Panc1 (cell line): ENCODE measurements at regions not wholly inside any gene's neighbourhood (a gene's known extent, or its start where the extent isn't known, plus 50 kb on each side); places are given as distances from the start of the nearest gene placed in this dataset.

Experiments used
- ATAC-seq: fragments of 200-7000 bp; cut with Tn5 transposase; 2 replicates; pipeline ENCODE4 v1.9.1; 2020; ENCODE audit warnings: mild to moderate bottlenecking, moderate library complexity
- BruUV-seq: library from RNA; stranded (reverse); fragments of 400-500 nt; replicated peaks from 2 replicates; lab custom pipeline; 2021; lab: Mats Ljungman, UMichigan
- CTCF ChIA-PET: fragments of 300-600 bp; sonication (Branson Sonifier 250); formaldehyde crosslinking; loops from one replicate; lab custom pipeline; 2022; ENCODE audit warnings: antibody characterized with exemption; lab: Charles Lee
- POLR2A ChIA-PET: fragments of 300-600 bp; sonication (Branson Sonifier 250); formaldehyde crosslinking; loops from one replicate; lab custom pipeline; 2022; ENCODE audit warnings: antibody characterized with exemption; lab: Charles Lee
- DNase-seq: peaks from one replicate; pipeline ENCODE4 v3.0.0-alpha.2; 2010; ENCODE audit warnings: low read depth, low spot score
- H3K27ac ChIP-seq: 2 replicates; pipeline ENCODE4 v1.5.1; 2011; ENCODE audit warnings: mild to moderate bottlenecking, low read length, inconsistent platforms
- H3K27me3 ChIP-seq: fragments of 200-500 bp; sonication (Bioruptor generic); 2 replicates; pipeline ENCODE4 v1.6.0; 2014; ENCODE audit warnings: low read length, inconsistent platforms; ENCODE audit not compliant: control insufficient read depth, insufficient read depth
- H3K36me3 ChIP-seq: fragments of 200-500 bp; sonication (Bioruptor generic); 2 replicates; pipeline ENCODE4 v1.5.1; 2014; ENCODE audit warnings: inconsistent platforms, mild to moderate bottlenecking, low read length, moderate library complexity; ENCODE audit not compliant: control insufficient read depth, insufficient read depth
- H3K4me1 ChIP-seq: 2 replicates; pipeline ENCODE4 v1.5.1; 2011; ENCODE audit warnings: inconsistent platforms, mild to moderate bottlenecking, low read length, moderate library complexity; ENCODE audit not compliant: control insufficient read depth, insufficient read depth
- H3K4me3 ChIP-seq, 2 experiments: 2 replicates each; pipeline ENCODE4 v1.5.1; 2011 to 2012; ENCODE audit warnings: low read depth in 2 of 2, low read length in 2 of 2, mild to moderate bottlenecking in 2 of 2, inconsistent platforms in 1 of 2, moderate library complexity in 1 of 2
- H3K9me3 ChIP-seq: fragments of 200-500 bp; sonication (Bioruptor generic); 2 replicates; pipeline ENCODE4 v1.5.1; 2014; ENCODE audit warnings: low read depth, mild to moderate bottlenecking, inconsistent platforms, low read length, moderate library complexity; ENCODE audit not compliant: control insufficient read depth, insufficient read depth
- POLR2AphosphoS5 ChIP-seq: IDR thresholded peaks from 2 replicates; pipeline ENCODE4 v1.6.1; 2012; ENCODE audit warnings: mild to moderate bottlenecking, low read depth, low read length, moderate library complexity
- SIN3A ChIP-seq: IDR thresholded peaks from 2 replicates; pipeline ENCODE4 v1.6.1; 2012; ENCODE audit warnings: low read depth, mild to moderate bottlenecking, low read length, moderate library complexity, borderline replicate concordance; ENCODE audit not compliant: insufficient read depth
- TCF7L2 ChIP-seq: IDR thresholded peaks from 2 replicates; pipeline ENCODE4 v1.6.1; 2011; ENCODE audit warnings: mild to moderate bottlenecking, low read depth, low read length, inconsistent platforms
- in situ Hi-C: cut with HindIII; loops from 2 replicates; pipeline ENCODE4 v1.10.0; 2016; ENCODE audit warnings: low sequenced_read_pairs, low pct_unique_long_range_greater_than_20kb
- intact Hi-C: fragments of 100-400 bp; cut with micrococcal nuclease; formaldehyde crosslinking; loops from one replicate; pipeline ENCODE4 v1.10.0; 2022; ENCODE audit not compliant: unreplicated experiment
- TF ChIP-seq, protein P1 (sequence below), 2 experiments: IDR thresholded peaks; 2 replicates each; pipeline ENCODE4 v1.6.1; 2011 to 2012; ENCODE audit warnings: low read depth in 2 of 2, control low read depth in 1 of 2, low read length in 1 of 2, mild to moderate bottlenecking in 1 of 2, moderate library complexity in 1 of 2; ENCODE audit not compliant: insufficient read depth in 1 of 2
- TF ChIP-seq, protein P2 (sequence below): fragments of 450-650 bp; IDR thresholded peaks from 2 replicates; pipeline ENCODE4 v1.5.1; 2017; ENCODE audit warnings: mild to moderate bottlenecking

DNA sequence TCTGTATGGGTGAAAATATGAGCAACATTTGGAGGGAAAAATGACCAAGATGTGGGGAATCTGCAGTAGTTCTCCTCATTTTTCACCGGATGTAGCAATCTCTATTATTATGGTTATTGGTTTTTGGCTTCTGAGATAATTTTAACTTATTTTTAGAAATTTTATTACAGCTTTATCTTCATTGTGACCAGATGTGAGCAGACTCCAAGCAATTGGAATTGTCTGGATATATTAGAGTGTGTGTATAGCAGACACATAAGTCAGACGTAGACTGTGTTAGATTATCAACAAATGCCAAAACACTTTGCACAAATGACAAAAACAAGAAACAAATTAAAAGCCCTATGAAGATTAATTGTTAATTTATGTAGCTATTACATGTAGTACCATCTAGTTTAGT is 249.1 kb downstream of the DNAJB9 start:
- intact Hi-C loops (no loop called here), in situ Hi-C loops (no loop called here)
- H3K9me3 ChIP-seq: no peaks in the 10 kb centered on the region
- DNase-seq (no peak), ATAC-seq (no peak)
- no peaks in the 10 kb centered on the region for H3K36me3 ChIP-seq
- H3K4me3 ChIP-seq: no peak overlapping the region
- POLR2A ChIA-PET: no interaction called here
- no peaks in the 10 kb centered on the region for H3K4me1 ChIP-seq
- TF ChIP-seq TCF7L2 (no peak), POLR2AphosphoS5 (no peak), SIN3A (no peak)
- TF ChIP-seq, protein P1, sequence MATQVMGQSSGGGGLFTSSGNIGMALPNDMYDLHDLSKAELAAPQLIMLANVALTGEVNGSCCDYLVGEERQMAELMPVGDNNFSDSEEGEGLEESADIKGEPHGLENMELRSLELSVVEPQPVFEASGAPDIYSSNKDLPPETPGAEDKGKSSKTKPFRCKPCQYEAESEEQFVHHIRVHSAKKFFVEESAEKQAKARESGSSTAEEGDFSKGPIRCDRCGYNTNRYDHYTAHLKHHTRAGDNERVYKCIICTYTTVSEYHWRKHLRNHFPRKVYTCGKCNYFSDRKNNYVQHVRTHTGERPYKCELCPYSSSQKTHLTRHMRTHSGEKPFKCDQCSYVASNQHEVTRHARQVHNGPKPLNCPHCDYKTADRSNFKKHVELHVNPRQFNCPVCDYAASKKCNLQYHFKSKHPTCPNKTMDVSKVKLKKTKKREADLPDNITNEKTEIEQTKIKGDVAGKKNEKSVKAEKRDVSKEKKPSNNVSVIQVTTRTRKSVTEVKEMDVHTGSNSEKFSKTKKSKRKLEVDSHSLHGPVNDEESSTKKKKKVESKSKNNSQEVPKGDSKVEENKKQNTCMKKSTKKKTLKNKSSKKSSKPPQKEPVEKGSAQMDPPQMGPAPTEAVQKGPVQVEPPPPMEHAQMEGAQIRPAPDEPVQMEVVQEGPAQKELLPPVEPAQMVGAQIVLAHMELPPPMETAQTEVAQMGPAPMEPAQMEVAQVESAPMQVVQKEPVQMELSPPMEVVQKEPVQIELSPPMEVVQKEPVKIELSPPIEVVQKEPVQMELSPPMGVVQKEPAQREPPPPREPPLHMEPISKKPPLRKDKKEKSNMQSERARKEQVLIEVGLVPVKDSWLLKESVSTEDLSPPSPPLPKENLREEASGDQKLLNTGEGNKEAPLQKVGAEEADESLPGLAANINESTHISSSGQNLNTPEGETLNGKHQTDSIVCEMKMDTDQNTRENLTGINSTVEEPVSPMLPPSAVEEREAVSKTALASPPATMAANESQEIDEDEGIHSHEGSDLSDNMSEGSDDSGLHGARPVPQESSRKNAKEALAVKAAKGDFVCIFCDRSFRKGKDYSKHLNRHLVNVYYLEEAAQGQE (IDR thresholded peaks at IDR 0.05; ENCODE audit: insufficient read depth in 1 of 2, low read depth in 2 of 2, low read length in 1 of 2): no peak
- TF ChIP-seq, protein P2, sequence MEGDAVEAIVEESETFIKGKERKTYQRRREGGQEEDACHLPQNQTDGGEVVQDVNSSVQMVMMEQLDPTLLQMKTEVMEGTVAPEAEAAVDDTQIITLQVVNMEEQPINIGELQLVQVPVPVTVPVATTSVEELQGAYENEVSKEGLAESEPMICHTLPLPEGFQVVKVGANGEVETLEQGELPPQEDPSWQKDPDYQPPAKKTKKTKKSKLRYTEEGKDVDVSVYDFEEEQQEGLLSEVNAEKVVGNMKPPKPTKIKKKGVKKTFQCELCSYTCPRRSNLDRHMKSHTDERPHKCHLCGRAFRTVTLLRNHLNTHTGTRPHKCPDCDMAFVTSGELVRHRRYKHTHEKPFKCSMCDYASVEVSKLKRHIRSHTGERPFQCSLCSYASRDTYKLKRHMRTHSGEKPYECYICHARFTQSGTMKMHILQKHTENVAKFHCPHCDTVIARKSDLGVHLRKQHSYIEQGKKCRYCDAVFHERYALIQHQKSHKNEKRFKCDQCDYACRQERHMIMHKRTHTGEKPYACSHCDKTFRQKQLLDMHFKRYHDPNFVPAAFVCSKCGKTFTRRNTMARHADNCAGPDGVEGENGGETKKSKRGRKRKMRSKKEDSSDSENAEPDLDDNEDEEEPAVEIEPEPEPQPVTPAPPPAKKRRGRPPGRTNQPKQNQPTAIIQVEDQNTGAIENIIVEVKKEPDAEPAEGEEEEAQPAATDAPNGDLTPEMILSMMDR: no peak
- BruUV-seq: no TSS peak
- H3K27ac ChIP-seq: no peak overlapping the region
- no peaks in the 10 kb centered on the region for H3K27me3 ChIP-seq
- CTCF ChIA-PET: no interaction called here

DNA sequence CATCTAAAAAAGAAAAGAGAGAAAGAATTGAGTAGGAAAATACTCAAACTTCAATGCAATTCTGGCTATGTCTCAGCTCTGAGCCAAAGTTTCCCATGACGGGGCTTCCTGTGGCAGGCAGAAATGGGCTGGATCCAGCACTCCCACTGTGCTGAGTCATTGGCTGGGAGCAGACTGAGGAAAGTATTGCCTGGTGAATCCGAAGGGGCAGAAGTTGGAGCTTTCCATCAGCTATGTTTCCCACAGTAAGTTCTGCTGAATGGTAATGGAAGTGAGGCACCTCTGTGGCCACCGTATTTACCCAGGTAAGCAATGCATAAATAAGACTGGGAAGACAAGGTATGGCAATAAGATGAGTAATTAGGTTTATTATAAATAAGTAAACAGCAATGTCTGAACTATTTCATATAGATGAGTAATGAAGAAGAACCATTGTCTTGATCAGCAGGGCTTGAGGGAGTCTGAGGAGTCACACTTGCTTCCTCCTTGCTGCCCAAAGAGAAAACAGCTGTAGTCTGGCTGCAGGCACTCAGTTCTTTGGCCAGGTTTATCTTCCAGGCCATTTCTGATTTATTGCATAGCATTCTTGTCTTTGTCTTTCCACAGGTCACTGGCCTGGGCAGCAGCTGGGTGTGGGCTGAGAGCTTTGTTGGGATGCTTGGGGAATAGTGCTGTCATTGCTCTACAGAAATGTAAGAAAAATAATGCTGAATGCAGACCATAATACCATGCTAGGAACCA is 255.3 kb downstream of the DNAJB9 start:
- intact Hi-C loops: no loop called here
- POLR2A ChIA-PET: no interaction called here
- CTCF ChIA-PET: no interaction called here
- in situ Hi-C loops: no loop called here
- no peaks in the 10 kb centered on the region for H3K9me3 ChIP-seq
- no peaks in the 10 kb centered on the region for H3K36me3 ChIP-seq
- ATAC-seq (no peak), DNase-seq (no peak)
- BruUV-seq: no TSS peak
- no peaks in the 10 kb centered on the region for H3K27me3 ChIP-seq
- TF ChIP-seq POLR2AphosphoS5 (no peak), SIN3A (no peak), TCF7L2 (no peak)
- TF ChIP-seq, protein P2: no peak
- TF ChIP-seq, protein P1 (IDR thresholded peaks at IDR 0.05; ENCODE audit: insufficient read depth in 1 of 2, low read depth in 2 of 2, low read length in 1 of 2): no peak
- H3K4me1 ChIP-seq: no peaks in the 10 kb centered on the region
- no peak overlapping the region for H3K4me3 ChIP-seq
- no peak overlapping the region for H3K27ac ChIP-seq
